ENCODE measurements at regions not wholly inside any gene's neighbourhood (a gene's known extent, or its start where the extent isn't known, plus 50 kb on each side); places are given as distances from the start of the nearest gene placed in this dataset.
"Not testable (repeated sequence)": the region's sequence is repeated elsewhere in the genome, so short reads cannot be mapped to it uniquely, and the experiment has no call there.

GRCh38 chr7:49577576-49577975 is 195.9 kb upstream of the VWC2 start:
- FAIRE-seq: no peak
- DNase-seq (ENCODE audit: insufficient read length, low spot score): no peak

- FAIRE-seq (no peak), DNase-seq (ENCODE audit: insufficient read length, low spot score) (no peak)
These were observed 194.0 kb upstream of the VWC2 start for GRCh38 chr7:49579408-49579807.

GRCh38 chr7:49580000-49580399 is 193.4 kb upstream of the VWC2 start:
- DNase-seq (ENCODE audit: insufficient read length, low spot score): no peak
- FAIRE-seq: no peak

- DNase-seq (ENCODE audit: insufficient read length, low spot score): no peak
- no peak for FAIRE-seq
These were observed 192.7 kb upstream of the VWC2 start for GRCh38 chr7:49580761-49581160.

GRCh38 chr7:49583440-49583839 is 190.0 kb upstream of the VWC2 start:
- FAIRE-seq (no peak), DNase-seq (ENCODE audit: insufficient read length, low spot score) (no peak)

GRCh38 chr7:49596701-49597491 is 176.5 kb upstream of the VWC2 start:
- FAIRE-seq (no peak), DNase-seq (ENCODE audit: insufficient read length, low spot score) (no peak)

GRCh38 chr7:49597805-49598204 is 175.6 kb upstream of the VWC2 start:
- FAIRE-seq (no peak), DNase-seq (ENCODE audit: insufficient read length, low spot score) (no peak)

GRCh38 chr7:49611951-49612350 is 161.5 kb upstream of the VWC2 start:
- no peak for FAIRE-seq

GRCh38 chr7:49613759-49614158 is 159.7 kb upstream of the VWC2 start:
- FAIRE-seq: no peak
- DNase-seq (ENCODE audit: insufficient read length, low spot score): no peak

More at GRCh38 chr7:49611951-49612350, 161.5 kb upstream of the VWC2 start:
- DNase-seq (ENCODE audit: insufficient read length, low spot score): no peak

GRCh38 chr7:49614974-49615373 is 158.5 kb upstream of the VWC2 start:
- DNase-seq (ENCODE audit: insufficient read length, low spot score); FAIRE-seq: not testable (repeated sequence)

- FAIRE-seq (no peak), DNase-seq (ENCODE audit: insufficient read length, low spot score) (no peak)
These were observed 155.4 kb upstream of the VWC2 start for GRCh38 chr7:49618028-49618427.

GRCh38 chr7:49623943-49624342 is 149.5 kb upstream of the VWC2 start:
- no peak for FAIRE-seq

GRCh38 chr7:49624611-49625010 is 148.8 kb upstream of the VWC2 start:
- FAIRE-seq: no peak
- no peak for DNase-seq (ENCODE audit: insufficient read length, low spot score)

More at GRCh38 chr7:49623943-49624342, 149.5 kb upstream of the VWC2 start:
- no peak for DNase-seq (ENCODE audit: insufficient read length, low spot score)

- FAIRE-seq: no peak
- no peak for DNase-seq (ENCODE audit: insufficient read length, low spot score)
These were observed 142.9 kb upstream of the VWC2 start for GRCh38 chr7:49630513-49630912.

- FAIRE-seq: no peak
- no peak for DNase-seq (ENCODE audit: insufficient read length, low spot score)
These were observed 142.2 kb upstream of the VWC2 start for GRCh38 chr7:49631071-49631815.

GRCh38 chr7:49631960-49632359 is 141.5 kb upstream of the VWC2 start:
- DNase-seq (ENCODE audit: insufficient read length, low spot score) (no peak), FAIRE-seq (no peak)

- DNase-seq (ENCODE audit: insufficient read length, low spot score) (no peak), FAIRE-seq (no peak)
These were observed 137.6 kb upstream of the VWC2 start for GRCh38 chr7:49635800-49636199.

GRCh38 chr7:49636400-49636799 is 137.0 kb upstream of the VWC2 start:
- DNase-seq (ENCODE audit: insufficient read length, low spot score) (no peak), FAIRE-seq (no peak)

- no peak for FAIRE-seq
These were observed 135.3 kb upstream of the VWC2 start for GRCh38 chr7:49638166-49638565.

GRCh38 chr7:49639068-49639593 is 134.3 kb upstream of the VWC2 start:
- DNase-seq (ENCODE audit: insufficient read length, low spot score) (no peak), FAIRE-seq (no peak)

More at GRCh38 chr7:49638166-49638565, 135.3 kb upstream of the VWC2 start:
- no peak for DNase-seq (ENCODE audit: insufficient read length, low spot score)

- DNase-seq (ENCODE audit: insufficient read length, low spot score) (no peak), FAIRE-seq (no peak)
These were observed 133.6 kb upstream of the VWC2 start for GRCh38 chr7:49639808-49640207.

- no peak for DNase-seq (ENCODE audit: insufficient read length, low spot score)
These were observed 130.1 kb upstream of the VWC2 start for GRCh38 chr7:49643321-49643720.

More at GRCh38 chr7:49643321-49643720, 130.1 kb upstream of the VWC2 start:
- FAIRE-seq: no peak

Measured in GM19239 (cell line).